ENCODE measurements at regions not wholly inside any gene's neighbourhood (a gene's known extent, or its start where the extent isn't known, plus 50 kb on each side); places are given as distances from the start of the nearest gene placed in this dataset.

DNA sequence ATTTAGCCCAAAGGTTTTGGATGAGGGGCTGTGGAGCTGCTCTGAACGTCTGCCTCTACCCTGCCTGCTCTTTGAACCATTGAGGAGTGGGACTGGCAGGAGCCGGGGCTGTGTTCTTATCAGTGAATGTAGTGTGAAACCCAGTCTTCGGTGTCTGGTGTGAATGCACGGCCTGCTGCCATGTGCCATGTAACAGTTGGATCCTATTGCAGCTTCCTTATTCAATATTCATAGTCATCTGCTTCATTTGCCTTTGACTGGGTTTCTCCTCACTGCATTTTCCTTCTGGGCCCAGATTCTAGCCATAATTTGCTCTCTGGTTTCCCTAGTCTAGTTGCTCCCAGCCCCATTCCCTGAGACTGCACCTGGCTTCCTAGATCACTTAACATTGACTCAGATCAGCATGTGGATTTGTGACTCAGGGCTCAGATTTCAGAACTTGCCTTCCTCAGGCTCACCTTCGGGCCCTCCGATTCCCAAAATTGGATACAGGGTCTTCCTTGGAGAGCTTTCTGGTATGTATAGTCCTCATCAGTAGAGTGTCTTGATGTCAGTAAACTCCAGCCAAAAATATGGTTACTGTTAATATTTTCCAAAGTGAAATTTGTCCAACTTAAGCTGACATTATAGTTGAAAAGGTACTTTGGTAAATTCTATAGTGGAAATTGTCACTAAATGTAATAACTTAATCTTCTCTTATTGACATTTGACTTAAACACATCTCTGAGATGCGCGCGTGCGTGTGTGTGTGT, 94.0 kb upstream of the DDIT4L start:
- DNase-seq, result no peak

DNA sequence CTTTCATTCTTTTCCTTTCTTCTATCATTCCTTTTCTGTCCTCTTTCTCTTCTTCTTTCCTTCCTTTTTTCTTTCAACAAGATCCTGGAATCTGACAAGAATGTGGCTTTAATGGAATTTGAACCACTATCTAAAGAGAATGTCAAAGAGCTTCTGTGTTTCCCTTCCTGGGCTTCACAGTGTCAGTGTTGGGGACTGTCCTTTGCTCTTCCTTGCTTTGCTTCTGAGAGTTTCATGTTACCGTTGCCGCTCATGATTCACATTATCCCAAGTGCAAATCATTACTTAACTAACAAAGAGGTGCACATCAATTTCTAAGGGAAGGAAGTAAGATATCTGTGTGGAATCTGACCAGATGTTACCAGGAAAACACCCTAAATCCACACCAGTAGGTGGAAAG, 90.5 kb upstream of the DDIT4L start:
- no peak for DNase-seq

DNA sequence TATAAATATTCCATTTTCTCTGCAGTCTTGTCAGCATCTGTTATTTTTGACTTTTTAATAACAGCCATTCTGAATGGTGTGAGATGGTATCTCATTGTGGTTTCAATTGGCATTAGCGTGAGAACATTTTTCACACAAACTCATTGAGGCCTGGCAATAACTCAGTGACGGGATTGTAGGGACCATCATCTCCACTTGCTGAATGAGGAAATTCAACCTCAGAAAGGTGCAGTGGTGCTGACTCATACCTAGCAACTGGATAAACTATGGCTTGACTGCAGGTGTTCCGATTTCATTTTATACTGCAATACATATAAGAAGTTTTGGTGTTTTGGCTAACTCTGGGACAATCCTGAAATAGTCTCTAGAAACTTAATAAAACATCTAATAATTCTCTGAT, 88.3 kb upstream of the DDIT4L start:
- no peak for DNase-seq

DNA sequence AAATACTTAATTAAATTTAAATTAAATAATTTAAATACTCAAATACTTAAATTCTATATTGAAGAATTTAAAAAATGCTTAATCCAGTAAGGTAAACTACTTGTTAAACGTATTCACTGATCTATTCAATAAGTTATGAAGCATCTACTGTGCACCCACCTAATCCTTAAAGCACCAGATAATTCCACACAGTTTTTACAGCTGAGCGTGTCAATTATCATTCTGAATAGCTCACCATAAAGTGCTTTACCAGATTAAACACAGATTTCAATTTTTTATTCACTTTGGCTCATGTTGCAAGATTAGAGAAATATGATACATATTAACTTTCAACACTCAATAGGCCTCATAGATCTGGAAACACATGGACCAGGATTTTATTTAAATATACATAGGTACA, 79.2 kb upstream of the DDIT4L start:
- no peak for DNase-seq

DNA sequence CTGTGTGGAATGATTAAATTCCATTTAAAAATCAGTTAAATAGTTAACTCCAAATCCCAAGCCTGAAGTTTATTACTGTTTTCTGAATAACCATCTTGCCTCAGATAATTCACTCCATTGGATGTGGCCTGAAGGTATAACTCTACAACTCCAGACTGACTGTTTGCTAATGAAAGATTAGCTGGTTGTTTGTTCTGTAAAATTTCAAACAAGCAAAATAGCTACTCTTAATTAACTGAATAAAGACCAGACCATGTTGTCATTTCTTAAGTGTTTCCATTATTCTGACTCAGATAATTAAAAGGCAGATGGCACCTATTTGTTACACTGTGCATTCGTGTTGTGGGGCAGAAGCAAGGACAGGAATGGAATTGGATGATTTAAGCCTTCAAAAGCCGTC, 78.5 kb upstream of the DDIT4L start:
- no peak for DNase-seq

DNA sequence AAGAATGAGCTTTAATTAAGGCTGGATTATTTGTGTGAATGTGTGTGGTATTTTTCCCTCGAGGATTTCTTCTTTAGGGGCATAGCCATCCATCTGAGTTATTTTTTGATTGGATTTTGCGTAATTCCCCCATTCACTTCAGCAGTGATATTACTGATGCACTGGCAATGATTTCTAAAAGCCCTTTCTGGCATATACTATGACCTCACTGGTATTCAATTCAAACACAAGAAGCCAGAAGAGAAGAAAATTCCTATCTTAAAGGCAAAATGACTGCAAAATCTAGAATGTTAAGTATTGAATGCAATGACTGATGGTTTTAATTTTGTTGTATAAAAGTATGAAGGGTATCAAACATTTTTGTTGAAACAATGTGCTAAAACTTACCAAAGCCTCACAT, 71.1 kb upstream of the DDIT4L start:
- DNase-seq, result no peak

DNA sequence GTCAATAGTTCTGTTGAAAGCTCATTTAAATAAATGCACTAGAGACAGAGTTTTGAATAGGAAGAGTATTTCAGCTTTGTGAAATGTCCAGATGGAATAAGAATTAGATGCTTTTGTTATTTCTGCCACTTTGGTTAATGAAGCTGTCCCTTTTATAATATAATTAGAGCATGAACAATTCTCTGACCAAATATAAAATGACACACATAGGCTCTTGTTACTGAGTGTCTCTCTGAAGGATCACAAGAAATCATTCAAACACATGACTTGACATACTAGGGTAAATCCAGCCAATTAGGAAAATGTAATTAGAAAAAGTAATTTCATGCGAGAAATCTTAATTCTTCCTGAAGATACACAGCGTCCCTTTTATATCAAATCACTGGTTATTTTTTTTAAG, 68.4 kb upstream of the DDIT4L start:
- no peak for DNase-seq

DNA sequence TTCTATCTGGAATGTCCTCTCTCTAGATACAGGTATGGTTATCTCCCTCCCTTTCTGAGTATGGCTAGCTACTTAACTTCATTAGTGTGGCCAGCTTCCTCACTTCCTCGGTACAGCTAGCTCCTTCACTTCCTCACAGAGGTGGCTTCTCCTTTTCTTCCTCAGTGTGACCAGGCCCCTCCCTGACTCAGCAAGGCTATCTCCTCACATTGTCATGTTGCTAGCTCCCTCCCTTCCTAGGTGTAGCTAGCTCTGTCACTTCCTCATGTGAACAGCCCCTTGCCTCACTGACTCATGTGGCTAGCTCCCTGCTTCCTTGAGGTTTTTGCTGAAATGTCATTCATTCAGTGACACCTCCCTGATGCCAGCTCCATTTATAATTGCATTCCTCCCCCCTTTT, 67.3 kb upstream of the DDIT4L start:
- no peak for DNase-seq

DNA sequence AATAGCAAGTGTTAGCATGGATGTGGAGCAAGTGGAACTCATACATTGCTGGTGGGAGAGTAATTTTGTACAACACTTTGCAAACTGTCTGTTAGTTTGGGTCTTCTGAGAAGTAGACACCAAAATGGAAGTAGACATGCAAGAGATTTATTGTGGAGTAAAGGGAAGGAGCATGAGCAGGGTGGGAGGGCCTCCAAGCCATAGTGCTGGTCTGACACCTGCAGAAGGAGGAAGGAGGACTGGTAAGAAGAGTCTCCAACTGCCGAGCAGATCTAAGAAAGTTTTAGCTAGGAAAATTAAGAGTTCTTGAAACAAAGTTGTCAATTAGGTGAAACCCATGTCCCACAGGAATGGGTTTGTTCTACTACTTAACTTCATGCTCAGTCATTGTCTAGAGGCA, 64.0 kb upstream of the DDIT4L start:
- no peak for DNase-seq

DNA sequence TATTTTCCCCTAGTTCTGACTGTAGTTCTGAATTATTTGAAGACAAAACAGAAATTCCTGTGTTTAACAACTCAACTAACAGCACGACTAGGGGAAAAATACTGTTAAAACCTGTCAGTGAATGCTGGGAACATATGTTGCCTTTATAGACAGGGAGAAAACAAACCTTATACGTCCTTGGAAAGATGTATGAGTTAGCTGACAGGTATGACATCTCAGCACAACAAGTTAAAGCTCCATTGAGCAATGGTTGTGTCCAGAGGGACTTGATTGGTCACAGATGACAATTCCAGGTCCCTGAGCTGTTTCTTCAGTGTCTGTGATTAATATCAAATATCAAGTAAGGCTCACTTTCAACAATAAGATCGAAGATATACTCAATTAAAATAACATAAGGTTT, 58.2 kb upstream of the DDIT4L start:
- DNase-seq, result no peak

DNA sequence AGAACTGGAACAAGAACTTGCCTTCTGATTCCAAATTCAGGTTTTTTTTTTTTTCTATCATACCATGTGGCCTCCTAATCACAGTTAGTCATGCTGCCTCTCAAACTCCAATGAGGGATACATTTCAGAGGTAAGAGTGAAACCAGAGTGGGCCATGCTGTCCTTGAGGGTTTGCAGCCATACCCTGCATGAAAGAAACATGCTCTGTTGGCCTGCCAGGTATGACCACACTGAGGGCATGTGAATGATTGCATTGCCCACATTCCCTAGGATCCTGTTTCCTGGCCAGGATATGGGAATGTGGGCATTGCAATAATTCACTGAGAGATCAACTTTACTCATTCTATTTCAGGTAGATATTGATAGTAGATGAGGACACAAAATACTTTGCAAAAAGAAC, 56.4 kb upstream of the DDIT4L start:
- no peak for DNase-seq

DNA sequence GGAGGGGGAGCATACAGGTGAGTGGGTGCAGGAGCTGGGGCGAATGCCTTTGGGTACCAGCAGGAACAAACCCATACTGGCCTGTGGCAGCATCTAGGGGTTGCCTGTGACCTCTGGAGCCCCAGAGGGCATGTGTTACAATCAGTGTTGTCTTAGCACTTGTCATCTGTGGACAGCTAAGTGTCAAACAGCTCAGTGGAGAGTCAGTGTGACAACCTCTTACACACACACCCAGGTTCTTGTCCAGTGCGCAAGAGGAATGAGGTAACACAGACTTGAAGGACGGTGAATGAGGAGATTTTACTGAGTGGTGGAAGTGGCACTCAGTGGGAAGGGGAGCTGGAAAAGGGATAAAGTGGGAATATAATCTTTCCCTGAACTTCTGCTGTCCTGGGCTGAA, 54.1 kb upstream of the DDIT4L start:
- no peak for DNase-seq

Data from fibroblast of skin of right quadriceps (primary cell).